ENCODE measurements at regions not wholly inside any gene's neighbourhood (a gene's known extent, or its start where the extent isn't known, plus 50 kb on each side); places are given as distances from the start of the nearest gene placed in this dataset.
A peak's percentile ranks its signal among the peaks of the same experiment; 100 is the strongest.

DNA sequence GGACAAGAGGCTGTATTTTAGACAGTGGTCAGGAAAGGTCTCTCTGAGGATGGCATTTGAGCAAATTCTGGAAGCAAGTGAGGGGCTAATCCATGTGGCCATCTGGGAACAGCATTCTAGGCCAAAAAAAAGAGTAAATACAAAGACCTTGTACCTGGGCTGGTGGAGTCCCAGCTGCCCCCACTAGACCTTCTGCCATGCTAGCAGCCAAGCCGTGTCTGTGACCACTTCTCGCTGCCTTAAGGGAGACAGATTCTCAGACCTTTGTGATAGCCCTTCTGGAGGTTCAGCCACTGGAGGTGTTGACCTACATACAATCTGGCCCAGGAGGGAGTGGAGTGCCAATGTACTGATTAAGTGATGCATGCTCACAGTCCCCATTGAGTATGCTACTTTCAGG lies 506.2 kb downstream of the MID1IP1 start:
- no peak for DNase-seq
- H3K27ac ChIP-seq (ENCODE audit: low read length), result no peak overlapping the region
- no CpG with 5 or more reads among the region's 2 CpGs for WGBS (ENCODE audit: insufficient coverage)
- H3K4me3 ChIP-seq (ENCODE audit: low read length), result no peak overlapping the region
- H3K4me1 ChIP-seq (ENCODE audit: control insufficient read depth, insufficient read depth, low read length), result peaks cover 21% of the 10 kb centered on the region
- H3K27me3 ChIP-seq (ENCODE audit: control insufficient read depth, insufficient read depth, low read length), result peaks cover 39% of the 10 kb centered on the region
- no peaks in the 10 kb centered on the region for H3K36me3 ChIP-seq (ENCODE audit: control insufficient read depth, insufficient read depth, low read length)
- peaks cover 10% of the 10 kb centered on the region for H3K9me3 ChIP-seq (replicated peaks; ENCODE audit: control insufficient read depth, low read depth, low read length)

DNA sequence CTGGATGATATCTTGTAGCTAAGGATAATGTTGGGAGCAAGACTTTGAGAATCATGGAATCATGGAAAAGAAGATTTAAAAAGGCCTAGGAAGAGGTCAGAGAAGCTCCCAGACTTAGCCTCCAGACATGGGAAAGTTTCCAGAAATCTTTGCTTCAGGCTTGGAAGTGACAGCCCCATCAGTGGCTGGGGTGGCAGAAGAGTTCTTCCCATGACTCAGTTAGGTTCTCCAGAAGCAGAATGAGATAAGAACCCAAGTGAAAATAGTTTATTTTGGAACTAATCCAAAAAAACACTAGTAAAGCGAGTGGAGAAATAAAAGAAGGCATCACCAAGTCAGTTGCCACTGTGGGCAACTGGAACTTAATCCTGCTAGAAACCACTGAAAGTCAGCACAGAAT lies 506.9 kb downstream of the MID1IP1 start:
- Histone ChIP-seq H3K4me3 (ENCODE audit: low read length) (no peak overlapping the region), H3K27ac (ENCODE audit: low read length) (no peak overlapping the region), H3K27me3 (ENCODE audit: control insufficient read depth, insufficient read depth, low read length) (peaks cover 36% of the 10 kb centered on the region), H3K36me3 (ENCODE audit: control insufficient read depth, insufficient read depth, low read length) (no peaks in the 10 kb centered on the region), H3K4me1 (ENCODE audit: control insufficient read depth, insufficient read depth, low read length) (peaks cover 21% of the 10 kb centered on the region), H3K9me3 (replicated peaks; ENCODE audit: control insufficient read depth, low read depth, low read length) (peaks cover 3% of the 10 kb centered on the region)
- no peak for DNase-seq
- no CpG with 5 or more reads among the region's 1 CpG for WGBS (ENCODE audit: insufficient coverage)

DNA sequence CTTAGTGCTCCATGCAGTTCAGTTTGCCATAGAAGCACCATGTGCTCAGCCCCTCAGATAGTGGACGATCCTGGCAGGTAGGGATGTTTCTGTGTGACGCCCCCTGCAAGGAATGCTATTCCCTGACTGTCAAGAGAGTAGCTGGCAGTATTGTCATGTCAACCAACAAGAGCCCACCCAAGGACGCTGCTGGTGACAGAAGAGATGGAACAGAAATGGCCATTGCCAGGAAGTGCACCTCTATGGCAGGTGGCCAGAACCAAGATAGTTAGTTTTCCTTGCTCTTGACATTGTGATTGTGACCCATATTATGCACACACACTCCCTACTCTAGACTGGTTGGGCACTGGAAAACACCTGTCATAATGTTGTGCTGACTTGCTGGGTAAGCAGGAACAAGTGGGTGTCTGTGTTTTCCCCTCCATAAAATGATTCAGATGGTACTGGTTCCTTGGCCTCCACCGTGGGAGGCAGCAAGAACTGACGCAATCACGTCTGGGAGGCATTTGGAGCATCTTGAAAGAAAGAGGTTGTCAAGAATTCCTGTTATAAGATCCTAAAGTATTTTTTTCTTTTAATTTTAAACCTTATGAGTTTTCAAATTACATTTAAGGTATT lies 507.9 kb downstream of the MID1IP1 start:
- Histone ChIP-seq H3K4me1 (ENCODE audit: control insufficient read depth, insufficient read depth, low read length) (peaks cover 21% of the 10 kb centered on the region), H3K36me3 (ENCODE audit: control insufficient read depth, insufficient read depth, low read length) (no peaks in the 10 kb centered on the region), H3K27ac (ENCODE audit: low read length) (no peak overlapping the region), H3K27me3 (ENCODE audit: control insufficient read depth, insufficient read depth, low read length) (peaks cover 38% of the 10 kb centered on the region), H3K9me3 (replicated peaks; ENCODE audit: control insufficient read depth, low read depth, low read length) (no peaks in the 10 kb centered on the region), H3K4me3 (ENCODE audit: low read length) (no peak overlapping the region)
- WGBS (ENCODE audit: insufficient coverage), result 71% methylated on average over 3 of the region's 6 CpGs
- DNase-seq, result no peak

DNA sequence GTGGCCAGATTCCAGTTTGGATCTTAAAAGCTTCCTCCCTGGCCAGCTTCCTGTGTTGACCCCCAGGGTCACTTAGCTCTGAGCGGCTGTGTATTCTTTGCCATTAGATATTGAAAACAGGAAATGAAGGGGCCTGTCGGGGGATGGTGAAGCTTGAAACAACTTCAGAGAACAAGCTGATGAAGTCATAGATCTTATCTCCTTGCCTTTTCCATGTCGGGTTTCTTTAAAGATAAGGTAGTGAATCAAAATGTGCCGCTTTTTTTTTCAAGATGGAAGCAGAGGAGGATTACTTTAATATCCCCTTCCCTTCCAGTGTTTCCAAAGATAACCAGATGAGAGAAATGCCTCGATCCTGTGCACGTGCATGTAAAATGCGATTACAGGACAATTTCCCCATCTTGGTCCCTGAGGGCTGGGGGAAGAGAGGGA lies 508.5 kb downstream of the MID1IP1 start:
- H3K27ac ChIP-seq (ENCODE audit: low read length), result peak overlapping the region; percentile 51
- peaks cover 38% of the 10 kb centered on the region for H3K27me3 ChIP-seq (ENCODE audit: control insufficient read depth, insufficient read depth, low read length)
- H3K36me3 ChIP-seq (ENCODE audit: control insufficient read depth, insufficient read depth, low read length), result no peaks in the 10 kb centered on the region
- peaks cover 21% of the 10 kb centered on the region for H3K4me1 ChIP-seq (ENCODE audit: control insufficient read depth, insufficient read depth, low read length)
- 80% methylated on average over 1 of the region's 7 CpGs for WGBS (ENCODE audit: insufficient coverage)
- DNase-seq, result peak; percentile 56
- no peaks in the 10 kb centered on the region for H3K9me3 ChIP-seq (replicated peaks; ENCODE audit: control insufficient read depth, low read depth, low read length)
- no peak overlapping the region for H3K4me3 ChIP-seq (ENCODE audit: low read length)

DNA sequence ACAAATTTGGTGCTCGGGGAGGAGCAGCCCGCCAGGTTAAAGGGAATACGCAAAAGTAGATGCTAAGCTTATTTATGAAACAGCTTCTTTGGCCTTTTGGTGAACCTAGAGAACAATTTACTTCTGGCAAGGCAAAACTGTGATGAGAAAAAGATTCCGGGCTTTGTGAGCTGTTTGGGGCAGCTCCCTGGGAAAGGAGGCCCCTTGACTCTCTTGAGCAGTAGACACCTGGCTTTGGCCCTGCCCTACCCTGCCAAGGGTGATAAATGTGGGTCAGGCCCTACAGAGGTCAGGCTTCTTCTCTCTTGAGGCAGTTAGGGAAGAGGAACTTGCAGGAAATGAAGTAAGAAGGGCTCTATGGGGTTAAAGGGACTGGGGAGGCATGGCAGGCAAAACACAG lies 509.6 kb downstream of the MID1IP1 start:
- DNase-seq, result peak; percentile 81
- Histone ChIP-seq H3K9me3 (replicated peaks; ENCODE audit: control insufficient read depth, low read depth, low read length) (no peaks in the 10 kb centered on the region), H3K36me3 (ENCODE audit: control insufficient read depth, insufficient read depth, low read length) (no peaks in the 10 kb centered on the region), H3K27me3 (ENCODE audit: control insufficient read depth, insufficient read depth, low read length) (peaks cover 38% of the 10 kb centered on the region), H3K4me1 (ENCODE audit: control insufficient read depth, insufficient read depth, low read length) (peaks cover 21% of the 10 kb centered on the region), H3K27ac (ENCODE audit: low read length) (peak overlapping the region; percentile 67), H3K4me3 (ENCODE audit: low read length) (no peak overlapping the region)
- 54% methylated on average over 3 of the region's 4 CpGs for WGBS (ENCODE audit: insufficient coverage)

DNA sequence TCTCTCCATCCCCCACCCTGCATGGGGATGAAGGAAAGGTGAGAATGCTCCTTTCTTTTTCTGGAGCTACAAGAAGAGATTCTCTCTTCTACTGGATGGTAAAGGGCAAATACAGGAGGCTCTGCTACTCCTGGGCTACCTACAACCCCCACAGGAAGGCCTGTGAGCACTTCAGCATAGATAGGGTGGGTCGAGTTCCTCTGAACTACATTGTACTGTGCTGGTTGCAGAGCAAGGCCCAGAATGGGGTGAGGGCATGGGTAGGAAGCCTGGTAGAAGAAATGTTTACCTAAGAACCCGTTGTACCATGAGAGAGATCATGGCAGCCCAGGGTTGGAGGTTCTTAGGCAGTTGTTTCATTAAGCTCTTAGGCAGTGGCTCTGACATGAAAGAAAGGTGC lies 510.4 kb downstream of the MID1IP1 start:
- peaks cover 21% of the 10 kb centered on the region for H3K4me1 ChIP-seq (ENCODE audit: control insufficient read depth, insufficient read depth, low read length)
- H3K4me3 ChIP-seq (ENCODE audit: low read length), result no peak overlapping the region
- H3K27ac ChIP-seq (ENCODE audit: low read length), result no peak overlapping the region
- H3K36me3 ChIP-seq (ENCODE audit: control insufficient read depth, insufficient read depth, low read length), result no peaks in the 10 kb centered on the region
- H3K9me3 ChIP-seq (replicated peaks; ENCODE audit: control insufficient read depth, low read depth, low read length), result no peaks in the 10 kb centered on the region
- DNase-seq, result no peak
- H3K27me3 ChIP-seq (ENCODE audit: control insufficient read depth, insufficient read depth, low read length), result peaks cover 38% of the 10 kb centered on the region
- WGBS (ENCODE audit: insufficient coverage), result 50% methylated on average over 1 of the region's 2 CpGs

DNA sequence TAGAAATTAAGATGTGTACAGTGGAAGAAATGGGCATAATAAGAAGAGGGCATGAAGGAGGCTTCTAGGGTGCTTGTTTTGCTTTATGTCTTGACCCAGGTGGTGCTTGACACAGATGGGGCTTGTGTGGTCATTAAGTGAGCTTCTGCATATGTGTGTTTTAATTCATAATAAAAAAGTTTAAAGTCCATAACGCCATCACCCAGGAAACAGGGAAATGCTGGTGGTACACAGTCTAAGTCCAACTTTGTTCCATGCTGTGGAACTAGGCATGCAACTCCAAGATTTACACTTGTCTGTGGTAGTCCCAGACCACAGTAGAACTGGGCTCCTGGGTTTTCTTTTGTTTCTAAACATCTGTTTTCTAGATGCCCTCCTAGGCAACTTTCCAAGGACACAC lies 511.9 kb downstream of the MID1IP1 start:
- no peak overlapping the region for H3K4me3 ChIP-seq (ENCODE audit: low read length)
- 86% methylated on average over 1 of the region's 1 CpG for WGBS (ENCODE audit: insufficient coverage)
- H3K36me3 ChIP-seq (ENCODE audit: control insufficient read depth, insufficient read depth, low read length), result no peaks in the 10 kb centered on the region
- no peak overlapping the region for H3K27ac ChIP-seq (ENCODE audit: low read length)
- H3K4me1 ChIP-seq (ENCODE audit: control insufficient read depth, insufficient read depth, low read length), result peaks cover 24% of the 10 kb centered on the region
- no peak for DNase-seq
- no peaks in the 10 kb centered on the region for H3K9me3 ChIP-seq (replicated peaks; ENCODE audit: control insufficient read depth, low read depth, low read length)
- H3K27me3 ChIP-seq (ENCODE audit: control insufficient read depth, insufficient read depth, low read length), result peaks cover 33% of the 10 kb centered on the region

DNA sequence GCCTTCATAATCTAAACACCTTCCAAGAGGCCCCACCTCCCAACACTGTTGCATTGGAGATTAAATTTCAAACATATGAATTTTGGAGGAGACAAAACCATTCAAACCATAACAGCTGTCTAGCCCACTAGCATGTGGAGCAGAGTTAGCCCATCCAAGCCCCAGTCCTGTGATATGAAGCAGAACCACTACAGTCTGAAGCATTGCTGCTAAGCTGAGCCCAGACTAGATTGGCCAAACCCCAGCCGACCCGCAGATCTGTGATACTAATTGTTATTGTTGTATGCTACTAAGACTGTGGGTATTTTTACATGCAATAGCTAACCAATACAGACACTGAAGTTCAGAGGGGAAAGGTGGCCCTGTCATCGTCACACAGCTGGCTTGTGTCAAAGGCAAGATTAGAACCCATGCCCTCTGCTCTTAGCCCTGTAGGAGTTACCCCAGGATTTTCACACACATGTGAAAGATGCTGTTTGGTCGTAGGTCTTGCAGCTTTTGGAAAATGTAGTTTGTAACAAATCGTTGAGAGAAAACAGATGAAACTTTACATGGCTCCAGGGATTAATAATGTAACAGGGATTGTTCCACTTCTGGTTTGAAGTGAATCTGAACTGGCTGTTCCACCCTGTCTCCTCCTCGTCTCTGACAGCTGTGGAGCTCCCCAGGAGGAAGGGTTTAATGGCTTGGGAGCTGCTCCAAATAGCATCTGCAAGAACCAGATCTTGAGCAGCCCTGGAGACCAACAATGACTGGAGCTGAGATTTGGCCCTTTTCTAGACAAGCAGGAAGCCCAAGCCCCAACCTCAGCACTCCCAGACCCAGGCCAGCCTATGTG lies 517.5 kb downstream of the MID1IP1 start:
- Histone ChIP-seq H3K4me1 (ENCODE audit: control insufficient read depth, insufficient read depth, low read length) (peaks cover 25% of the 10 kb centered on the region), H3K27me3 (ENCODE audit: control insufficient read depth, insufficient read depth, low read length) (peaks cover 20% of the 10 kb centered on the region), H3K36me3 (ENCODE audit: control insufficient read depth, insufficient read depth, low read length) (no peaks in the 10 kb centered on the region), H3K9me3 (replicated peaks; ENCODE audit: control insufficient read depth, low read depth, low read length) (no peaks in the 10 kb centered on the region), H3K4me3 (ENCODE audit: low read length) (no peak overlapping the region), H3K27ac (ENCODE audit: low read length) (peak overlapping the region; percentile 65)
- WGBS (ENCODE audit: insufficient coverage), result 0% methylated on average over 1 of the region's 6 CpGs
- peak; percentile 94 for DNase-seq

DNA sequence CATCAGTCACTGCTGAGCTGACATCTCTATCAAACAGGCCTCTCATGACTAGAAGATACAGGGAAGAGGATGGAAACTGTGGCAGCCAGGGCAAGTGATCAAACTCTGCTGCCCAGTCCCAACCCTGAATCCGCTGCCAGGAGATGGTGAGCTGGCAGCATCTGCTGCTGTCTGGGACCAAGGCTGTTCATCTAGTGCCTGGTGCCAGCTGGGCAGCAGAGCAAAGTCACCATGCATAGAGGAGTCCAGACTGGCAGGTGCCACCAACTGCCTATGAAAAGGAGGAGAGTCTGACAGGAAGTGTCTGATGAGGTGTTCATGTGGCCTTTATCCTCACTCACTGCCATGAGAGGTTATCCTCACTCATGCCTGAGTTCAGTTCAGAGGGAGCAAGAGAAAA lies 518.9 kb downstream of the MID1IP1 start:
- WGBS (ENCODE audit: insufficient coverage), result 57% methylated on average over 1 of the region's 1 CpG

DNA sequence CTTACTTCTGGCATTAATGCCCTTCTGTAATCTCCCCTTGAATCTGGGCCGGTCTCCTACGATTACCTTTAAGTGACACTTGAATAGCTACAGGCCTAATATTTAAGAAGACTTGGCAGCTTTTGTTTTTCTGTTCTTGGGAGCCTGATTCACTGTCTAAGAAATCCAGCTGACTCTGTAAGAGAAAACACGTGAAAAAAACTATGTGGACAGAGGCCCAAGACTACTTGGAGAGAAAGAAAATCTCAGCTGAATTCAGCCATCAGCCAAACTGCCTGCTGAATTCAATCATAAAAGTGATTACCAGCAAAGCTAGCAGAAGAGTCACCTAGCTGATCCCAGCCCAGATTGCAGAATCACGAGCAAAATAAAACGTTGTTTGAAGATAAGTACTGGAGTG lies 521.2 kb downstream of the MID1IP1 start:
- no peak overlapping the region for H3K27ac ChIP-seq (ENCODE audit: low read length)
- peaks cover 21% of the 10 kb centered on the region for H3K27me3 ChIP-seq (ENCODE audit: control insufficient read depth, insufficient read depth, low read length)
- peak; percentile 83 for DNase-seq
- H3K36me3 ChIP-seq (ENCODE audit: control insufficient read depth, insufficient read depth, low read length), result no peaks in the 10 kb centered on the region
- H3K4me3 ChIP-seq (ENCODE audit: low read length), result no peak overlapping the region
- 38% methylated on average over 3 of the region's 5 CpGs for WGBS (ENCODE audit: insufficient coverage)
- H3K4me1 ChIP-seq (ENCODE audit: control insufficient read depth, insufficient read depth, low read length), result peaks cover 25% of the 10 kb centered on the region
- no peaks in the 10 kb centered on the region for H3K9me3 ChIP-seq (replicated peaks; ENCODE audit: control insufficient read depth, low read depth, low read length)

More for the DNA sequence above, 518.9 kb downstream of the MID1IP1 start:
- no peaks in the 10 kb centered on the region for H3K9me3 ChIP-seq (replicated peaks; ENCODE audit: control insufficient read depth, low read depth, low read length)
- peak; percentile 30 for DNase-seq
- peaks cover 16% of the 10 kb centered on the region for H3K27me3 ChIP-seq (ENCODE audit: control insufficient read depth, insufficient read depth, low read length)
- peaks cover 25% of the 10 kb centered on the region for H3K4me1 ChIP-seq (ENCODE audit: control insufficient read depth, insufficient read depth, low read length)
- no peak overlapping the region for H3K4me3 ChIP-seq (ENCODE audit: low read length)
- no peak overlapping the region for H3K27ac ChIP-seq (ENCODE audit: low read length)
- H3K36me3 ChIP-seq (ENCODE audit: control insufficient read depth, insufficient read depth, low read length), result no peaks in the 10 kb centered on the region

Data from muscle of leg (tissue), 3 donors.